DND-41 (cell line): ENCODE measurements at regions not wholly inside any gene's neighbourhood (a gene's known extent, or its start where the extent isn't known, plus 50 kb on each side); places are given as distances from the start of the nearest gene placed in this dataset.

Experiments used
- ATAC-seq: fragments of 200-7000 bp; cut with Tn5 transposase; 3 replicates; pipeline ENCODE4 v1.9.1; 2021; ENCODE audit warnings: low read depth; ENCODE audit not compliant: insufficient read depth
- DNase-seq: peaks from one replicate; pipeline ENCODE4 v3.0.0-alpha.2; 2020
- H2AFZ ChIP-seq: 2 replicates; pipeline ENCODE4 v1.6.0; 2012; ENCODE audit warnings: low read depth, low read length
- H3K27ac ChIP-seq: 2 replicates; pipeline ENCODE4 v1.5.1; 2012; ENCODE audit warnings: low read length, inconsistent platforms
- H3K27me3 ChIP-seq: fragments of 200-600 bp; sonication (generic); 2 replicates; pipeline ENCODE4 v1.6.0; 2012; ENCODE audit warnings: low read length, mild to moderate bottlenecking, inconsistent platforms; ENCODE audit not compliant: insufficient read depth, poor library complexity
- H3K36me3 ChIP-seq: 2 replicates; pipeline ENCODE4 v1.5.1; 2012; ENCODE audit warnings: low read length, inconsistent platforms; ENCODE audit not compliant: insufficient read depth
- H3K4me1 ChIP-seq: 2 replicates; pipeline ENCODE4 v1.5.1; 2012; ENCODE audit warnings: mild to moderate bottlenecking, low read length; ENCODE audit not compliant: insufficient read depth
- H3K4me2 ChIP-seq: 2 replicates; pipeline ENCODE4 v1.6.0; 2012; ENCODE audit warnings: mild to moderate bottlenecking, moderate library complexity, low read length, inconsistent platforms; ENCODE audit not compliant: insufficient read depth
- H3K4me3 ChIP-seq, 2 experiments: fragments of 200-600 bp in 1 of 2; shearing (Covaris generic) in 1 of 2; 2 replicates each; pipeline ENCODE4 v1.5.1; 2012 to 2016; ENCODE audit warnings: inconsistent platforms in 2 of 2, low read length in 2 of 2, mild to moderate bottlenecking in 2 of 2, low read depth in 1 of 2, moderate library complexity in 1 of 2
- H3K79me2 ChIP-seq: 2 replicates; pipeline ENCODE4 v1.6.0; 2012; ENCODE audit warnings: low read length, inconsistent platforms; ENCODE audit not compliant: insufficient read depth
- H3K9ac ChIP-seq: 2 replicates; pipeline ENCODE4 v1.6.0; 2012; ENCODE audit warnings: low read depth, mild to moderate bottlenecking, inconsistent platforms, low read length, moderate library complexity
- H3K9me3 ChIP-seq: 2 replicates; pipeline ENCODE4 v1.5.1; 2012; ENCODE audit warnings: low read length, moderate library complexity, mild to moderate bottlenecking, inconsistent platforms; ENCODE audit not compliant: insufficient read depth, severe bottlenecking
- H4K20me1 ChIP-seq: 2 replicates; pipeline ENCODE4 v1.6.0; 2012; ENCODE audit warnings: low read length; ENCODE audit not compliant: insufficient read depth
- EZH2 ChIP-seq: IDR thresholded peaks from 3 replicates; pipeline ENCODE4 v1.6.1; 2012; ENCODE audit warnings: borderline replicate concordance, low read depth, mild to moderate bottlenecking, moderate library complexity, low read length, inconsistent platforms; ENCODE audit not compliant: severe bottlenecking
- TF ChIP-seq, protein P1 (sequence below): IDR thresholded peaks from 2 replicates; pipeline ENCODE4 v1.5.1; 2012; ENCODE audit warnings: borderline replicate concordance, low read length, moderate library complexity, mild to moderate bottlenecking; ENCODE audit not compliant: poor library complexity, severe bottlenecking; ENCODE audit errors: extremely low read depth

DNA sequence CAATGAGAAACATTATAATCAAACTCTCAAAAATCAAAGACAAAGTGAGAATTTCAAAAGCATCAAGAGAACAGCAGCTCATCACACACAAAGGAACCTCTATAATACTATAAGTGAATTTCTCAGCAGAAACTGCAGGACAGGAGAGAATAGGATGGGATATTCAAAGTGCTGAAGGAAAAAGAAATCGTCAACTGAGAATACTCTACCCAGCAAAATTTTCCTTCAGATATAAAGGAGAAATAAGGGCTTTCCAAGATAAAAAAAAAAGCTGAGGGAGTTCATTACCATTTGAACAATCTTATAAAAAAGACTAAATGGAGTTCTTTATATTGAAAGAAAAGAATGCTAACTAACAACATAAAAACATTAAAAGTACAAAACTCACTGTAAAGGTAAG lies 481.1 kb downstream of the TLE4 start:
- H3K36me3 ChIP-seq: no peaks in the 10 kb centered on the region
- no peaks in the 10 kb centered on the region for H3K27me3 ChIP-seq
- no peak overlapping the region for H3K9ac ChIP-seq
- ATAC-seq: no peak
- H4K20me1 ChIP-seq: no peaks in the 10 kb centered on the region
- no peaks in the 10 kb centered on the region for H3K4me1 ChIP-seq
- H3K4me2 ChIP-seq: no peak overlapping the region
- H3K79me2 ChIP-seq: no peaks in the 10 kb centered on the region
- TF ChIP-seq EZH2: no peak
- TF ChIP-seq, protein P1, sequence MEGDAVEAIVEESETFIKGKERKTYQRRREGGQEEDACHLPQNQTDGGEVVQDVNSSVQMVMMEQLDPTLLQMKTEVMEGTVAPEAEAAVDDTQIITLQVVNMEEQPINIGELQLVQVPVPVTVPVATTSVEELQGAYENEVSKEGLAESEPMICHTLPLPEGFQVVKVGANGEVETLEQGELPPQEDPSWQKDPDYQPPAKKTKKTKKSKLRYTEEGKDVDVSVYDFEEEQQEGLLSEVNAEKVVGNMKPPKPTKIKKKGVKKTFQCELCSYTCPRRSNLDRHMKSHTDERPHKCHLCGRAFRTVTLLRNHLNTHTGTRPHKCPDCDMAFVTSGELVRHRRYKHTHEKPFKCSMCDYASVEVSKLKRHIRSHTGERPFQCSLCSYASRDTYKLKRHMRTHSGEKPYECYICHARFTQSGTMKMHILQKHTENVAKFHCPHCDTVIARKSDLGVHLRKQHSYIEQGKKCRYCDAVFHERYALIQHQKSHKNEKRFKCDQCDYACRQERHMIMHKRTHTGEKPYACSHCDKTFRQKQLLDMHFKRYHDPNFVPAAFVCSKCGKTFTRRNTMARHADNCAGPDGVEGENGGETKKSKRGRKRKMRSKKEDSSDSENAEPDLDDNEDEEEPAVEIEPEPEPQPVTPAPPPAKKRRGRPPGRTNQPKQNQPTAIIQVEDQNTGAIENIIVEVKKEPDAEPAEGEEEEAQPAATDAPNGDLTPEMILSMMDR: no peak
- H3K4me3 ChIP-seq: no peak overlapping the region
- no peak overlapping the region for H2AFZ ChIP-seq
- H3K9me3 ChIP-seq: no peaks in the 10 kb centered on the region
- DNase-seq: no peak
- no peak overlapping the region for H3K27ac ChIP-seq

DNA sequence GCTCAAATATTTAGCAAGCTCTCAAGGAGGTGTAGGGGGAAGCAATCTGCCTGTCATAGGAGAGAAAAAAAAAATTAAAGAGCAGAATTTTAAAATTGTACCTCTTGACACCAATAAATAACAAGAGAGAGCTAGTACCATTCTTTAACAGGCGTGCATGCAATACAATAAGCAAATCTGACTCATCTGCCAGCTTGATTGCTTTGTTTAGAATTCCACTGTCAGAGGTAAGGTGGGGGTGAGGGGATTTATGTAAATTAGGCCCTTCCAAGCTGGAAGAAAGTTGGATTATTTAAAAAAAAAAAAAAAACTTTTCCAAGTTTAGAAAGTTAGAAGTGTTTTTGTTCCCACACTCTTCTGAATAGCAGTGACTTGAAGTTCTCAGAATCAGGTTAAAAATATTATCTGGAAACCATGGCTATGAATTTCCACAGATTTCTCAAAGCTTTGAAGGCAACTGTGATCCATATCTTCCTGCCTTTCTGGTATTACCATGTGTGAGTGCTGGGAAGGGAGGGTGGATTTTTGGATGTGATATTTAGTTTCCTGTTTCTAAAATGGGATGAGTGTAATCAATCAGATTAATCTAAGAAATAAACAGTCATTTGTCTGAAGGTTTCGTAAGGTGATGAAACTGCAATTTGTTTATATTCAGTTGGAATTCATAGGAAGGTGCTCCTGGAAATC lies 477.5 kb downstream of the TLE4 start:
- no peaks in the 10 kb centered on the region for H3K36me3 ChIP-seq
- no peak overlapping the region for H3K9ac ChIP-seq
- H3K4me2 ChIP-seq: no peak overlapping the region
- H3K4me1 ChIP-seq: no peaks in the 10 kb centered on the region
- H3K9me3 ChIP-seq: no peaks in the 10 kb centered on the region
- no peak overlapping the region for H3K27ac ChIP-seq
- H3K79me2 ChIP-seq: no peaks in the 10 kb centered on the region
- H3K27me3 ChIP-seq: no peaks in the 10 kb centered on the region
- no peak overlapping the region for H2AFZ ChIP-seq
- ATAC-seq (no peak), DNase-seq (no peak)
- H4K20me1 ChIP-seq: no peaks in the 10 kb centered on the region
- TF ChIP-seq, protein P1: no peak
- TF ChIP-seq EZH2: no peak
- no peak overlapping the region for H3K4me3 ChIP-seq

DNA sequence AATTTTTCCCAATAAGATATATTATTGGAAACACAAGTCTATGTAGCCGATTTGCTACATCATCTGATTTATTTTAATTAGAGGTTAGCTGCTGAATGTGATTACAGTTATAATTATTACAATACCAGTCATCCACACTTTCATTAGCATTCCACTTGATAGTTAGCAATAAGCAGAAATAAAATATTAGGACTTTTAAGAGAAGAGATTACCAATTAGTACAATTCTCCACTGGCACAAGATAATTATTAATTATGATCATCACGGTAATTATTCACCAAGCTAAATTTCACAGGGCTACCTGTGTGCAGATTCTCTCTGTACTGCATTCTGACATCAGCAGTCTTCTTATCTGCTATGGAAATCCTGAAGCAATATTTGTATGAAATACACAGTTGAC lies 474.7 kb downstream of the TLE4 start:
- no peaks in the 10 kb centered on the region for H3K4me1 ChIP-seq
- no peaks in the 10 kb centered on the region for H3K79me2 ChIP-seq
- no peaks in the 10 kb centered on the region for H3K36me3 ChIP-seq
- H3K9ac ChIP-seq: no peak overlapping the region
- ATAC-seq (no peak), DNase-seq (no peak)
- no peak overlapping the region for H3K4me2 ChIP-seq
- H3K9me3 ChIP-seq: no peaks in the 10 kb centered on the region
- no peak overlapping the region for H3K4me3 ChIP-seq
- no peak overlapping the region for H2AFZ ChIP-seq
- no peaks in the 10 kb centered on the region for H4K20me1 ChIP-seq
- no peaks in the 10 kb centered on the region for H3K27me3 ChIP-seq
- no peak for TF ChIP-seq EZH2
- TF ChIP-seq, protein P1: no peak
- no peak overlapping the region for H3K27ac ChIP-seq

DNA sequence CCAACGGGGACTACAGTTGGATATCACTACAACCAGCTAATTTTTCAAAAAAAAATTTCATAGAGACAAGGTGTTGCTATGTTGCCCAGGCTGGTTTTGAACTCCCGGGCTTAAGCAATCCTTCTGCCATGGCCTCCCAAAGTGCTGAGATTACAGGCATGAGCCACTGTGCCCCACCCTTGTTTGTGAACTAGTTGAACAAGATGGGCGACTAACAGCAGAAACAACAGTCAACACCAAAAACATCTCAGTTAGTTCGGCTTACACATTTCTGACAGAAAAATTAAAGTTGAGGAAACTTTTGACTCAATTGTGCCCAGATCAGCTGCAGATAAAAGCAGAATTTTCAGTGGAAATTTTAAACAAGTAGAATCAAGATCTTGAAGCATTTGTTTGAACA lies 470.1 kb downstream of the TLE4 start:
- Histone ChIP-seq H3K27me3 (no peaks in the 10 kb centered on the region), H2AFZ (no peak overlapping the region), H4K20me1 (no peaks in the 10 kb centered on the region), H3K4me1 (no peaks in the 10 kb centered on the region), H3K9ac (no peak overlapping the region), H3K4me2 (no peak overlapping the region), H3K36me3 (no peaks in the 10 kb centered on the region), H3K4me3 (no peak overlapping the region), H3K79me2 (no peaks in the 10 kb centered on the region), H3K27ac (no peak overlapping the region), H3K9me3 (no peaks in the 10 kb centered on the region)
- TF ChIP-seq, protein P1: no peak
- no peak for TF ChIP-seq EZH2
- ATAC-seq (no peak), DNase-seq (no peak)
